ENCODE measurements at regions not wholly inside any gene's neighbourhood (a gene's known extent, or its start where the extent isn't known, plus 50 kb on each side); places are given as distances from the start of the nearest gene placed in this dataset.

DNA sequence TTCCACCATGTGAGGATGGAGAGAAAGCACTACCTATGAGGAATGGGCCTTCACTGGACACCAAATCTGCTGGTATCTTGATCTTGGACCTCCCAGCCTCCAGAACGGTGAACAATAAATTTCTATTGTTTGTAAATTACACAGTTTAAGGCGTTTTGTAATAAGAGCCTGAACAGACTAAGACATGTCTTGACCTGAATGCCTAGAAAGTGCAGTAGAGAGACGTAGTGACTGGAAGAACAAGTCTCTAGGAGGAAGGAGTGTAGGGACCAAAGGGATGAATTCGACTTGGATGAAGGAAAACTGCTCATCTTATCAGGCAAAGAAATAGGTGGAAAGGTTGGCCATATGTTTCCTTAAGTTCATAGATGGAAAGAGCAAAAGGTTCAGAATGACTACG is 309.8 kb upstream of the RGMB start:
- no peaks in the 10 kb centered on the region for H3K4me1 Mint-ChIP-seq (ENCODE audit: low read depth in 2 of 2)
- no peaks in the 10 kb centered on the region for H3K27me3 Mint-ChIP-seq
- no peak overlapping the region for H3K4me3 Mint-ChIP-seq
- H3K9me3 Mint-ChIP-seq = peaks cover 7 to 8% of the 10 kb centered on the region in 2 donors
- H3K27ac Mint-ChIP-seq = no peak overlapping the region
- no peaks in the 10 kb centered on the region for H3K36me3 Mint-ChIP-seq (ENCODE audit: insufficient read depth)
- no peak for DNase-seq
- no peak for ATAC-seq (replicated peaks)

DNA sequence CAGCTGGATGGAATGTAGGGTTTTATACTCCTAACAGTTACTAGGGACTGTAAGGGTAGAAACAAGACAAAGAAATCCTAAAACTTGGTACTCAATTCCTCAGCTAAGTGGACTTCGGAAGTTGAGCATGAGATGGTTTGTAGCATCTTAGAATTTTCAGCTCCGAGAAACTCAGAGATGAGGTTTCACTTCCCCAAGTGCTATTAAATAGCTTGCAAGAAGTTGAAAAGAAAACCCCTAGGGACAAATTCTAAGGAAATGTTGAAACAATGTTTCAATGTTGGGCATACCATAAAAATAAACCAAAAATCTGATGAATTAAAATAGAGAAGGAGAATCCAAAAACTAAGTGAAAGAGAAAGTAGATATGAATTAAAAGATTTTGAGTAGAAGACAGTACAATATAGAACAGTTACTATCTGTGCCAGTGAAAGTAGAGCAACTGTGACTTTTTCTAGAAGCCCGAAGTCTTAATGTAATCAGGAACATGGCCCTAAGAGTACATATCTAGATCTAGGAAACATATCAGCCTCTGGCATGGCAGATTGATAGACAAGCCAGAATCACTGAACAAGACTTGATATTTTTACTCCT is 308.6 kb upstream of the RGMB start:
- H3K27ac Mint-ChIP-seq = no peak overlapping the region
- ATAC-seq (replicated peaks) = no peak
- H3K36me3 Mint-ChIP-seq (ENCODE audit: insufficient read depth) = no peaks in the 10 kb centered on the region
- no peaks in the 10 kb centered on the region for H3K27me3 Mint-ChIP-seq
- no peak for DNase-seq
- peaks cover 7 to 8% of the 10 kb centered on the region in 2 donors for H3K9me3 Mint-ChIP-seq
- H3K4me1 Mint-ChIP-seq (ENCODE audit: low read depth in 2 of 2) = no peaks in the 10 kb centered on the region
- H3K4me3 Mint-ChIP-seq = no peak overlapping the region

DNA sequence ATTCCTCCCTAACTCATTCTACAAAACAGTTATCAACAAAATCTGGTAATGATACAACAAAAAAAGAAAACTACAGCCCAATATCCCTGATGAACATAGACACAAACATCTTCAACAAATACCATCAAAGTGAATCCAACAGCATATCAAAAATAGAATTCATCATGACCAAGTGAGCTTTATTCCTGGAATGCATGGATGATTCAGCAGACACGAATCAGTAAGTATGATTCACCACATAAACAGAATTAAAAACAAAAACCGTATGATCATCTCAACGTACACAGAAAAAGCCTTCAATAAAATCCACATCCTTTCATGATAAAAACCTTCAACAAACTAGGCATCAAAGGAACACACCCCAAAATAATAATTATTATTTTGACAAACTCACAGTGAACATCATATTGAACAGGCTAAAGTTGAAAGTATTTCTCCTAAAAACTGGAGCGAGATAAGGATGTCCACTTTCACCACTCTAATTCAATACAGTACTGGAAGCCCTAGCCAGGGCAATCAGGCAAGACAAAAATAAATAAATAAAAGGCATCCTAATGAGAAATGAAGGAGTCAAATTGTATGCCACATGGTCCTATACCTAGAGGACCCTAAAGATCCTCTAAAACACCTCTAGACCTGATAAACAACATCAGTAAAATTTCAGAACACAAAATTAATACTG is 305.1 kb upstream of the RGMB start:
- no peak for DNase-seq
- H3K36me3 Mint-ChIP-seq (ENCODE audit: insufficient read depth) = no peaks in the 10 kb centered on the region
- no peak overlapping the region for H3K27ac Mint-ChIP-seq
- peaks cover 7 to 8% of the 10 kb centered on the region in 2 donors for H3K9me3 Mint-ChIP-seq
- no peak for ATAC-seq (replicated peaks)
- H3K4me3 Mint-ChIP-seq = no peak overlapping the region
- no peaks in the 10 kb centered on the region for H3K27me3 Mint-ChIP-seq
- no peaks in the 10 kb centered on the region for H3K4me1 Mint-ChIP-seq (ENCODE audit: low read depth in 2 of 2)

DNA sequence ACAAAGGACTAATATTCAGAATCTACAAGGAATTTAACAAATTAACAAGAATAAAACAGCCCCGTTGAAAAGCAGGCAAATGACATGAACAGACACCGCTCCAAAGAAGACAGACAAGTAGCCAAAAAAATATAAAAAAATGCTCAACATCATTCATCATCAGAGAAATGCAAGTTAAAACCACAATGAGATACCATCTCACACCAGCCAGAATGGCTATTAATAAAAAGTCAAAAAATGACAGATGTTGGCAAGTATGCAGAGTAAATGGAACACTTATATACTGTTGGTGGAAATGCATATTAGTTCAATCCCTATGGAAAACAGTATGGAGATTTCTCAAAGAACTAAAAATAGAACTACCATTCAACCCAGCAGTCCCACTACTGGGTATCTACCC is 302.7 kb upstream of the RGMB start:
- Mint-ChIP-seq H3K4me3 (no peak overlapping the region), H3K27me3 (no peaks in the 10 kb centered on the region), H3K36me3 (ENCODE audit: insufficient read depth) (no peaks in the 10 kb centered on the region), H3K27ac (no peak overlapping the region), H3K9me3 (peaks cover 0 to 3% of the 10 kb centered on the region in 2 donors), H3K4me1 (ENCODE audit: low read depth in 2 of 2) (no peaks in the 10 kb centered on the region)
- no peak for DNase-seq
- no peak for ATAC-seq (replicated peaks)

DNA sequence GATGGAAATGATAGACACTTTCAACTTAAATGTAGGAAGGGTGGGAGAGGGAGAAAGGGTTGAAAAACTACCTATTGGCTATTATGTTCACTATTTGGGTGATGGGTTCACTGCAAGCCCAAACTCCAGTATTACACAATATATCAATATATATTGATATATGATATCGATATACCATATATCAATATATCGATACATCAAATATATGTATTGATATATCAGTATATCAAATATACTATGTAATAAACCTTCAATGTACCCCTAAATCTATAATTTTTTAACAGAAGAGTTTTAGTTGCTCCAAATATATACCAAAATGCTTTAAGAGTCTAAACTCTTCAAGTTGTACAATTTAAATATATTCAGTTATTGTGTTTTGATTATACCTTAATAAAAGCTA is 302.0 kb upstream of the RGMB start:
- Mint-ChIP-seq H3K36me3 (ENCODE audit: insufficient read depth) (no peaks in the 10 kb centered on the region), H3K27ac (no peak overlapping the region), H3K27me3 (no peaks in the 10 kb centered on the region), H3K9me3 (peaks cover 0 to 3% of the 10 kb centered on the region in 2 donors), H3K4me1 (ENCODE audit: low read depth in 2 of 2) (no peaks in the 10 kb centered on the region), H3K4me3 (no peak overlapping the region)
- DNase-seq (no peak), ATAC-seq (replicated peaks) (no peak)

DNA sequence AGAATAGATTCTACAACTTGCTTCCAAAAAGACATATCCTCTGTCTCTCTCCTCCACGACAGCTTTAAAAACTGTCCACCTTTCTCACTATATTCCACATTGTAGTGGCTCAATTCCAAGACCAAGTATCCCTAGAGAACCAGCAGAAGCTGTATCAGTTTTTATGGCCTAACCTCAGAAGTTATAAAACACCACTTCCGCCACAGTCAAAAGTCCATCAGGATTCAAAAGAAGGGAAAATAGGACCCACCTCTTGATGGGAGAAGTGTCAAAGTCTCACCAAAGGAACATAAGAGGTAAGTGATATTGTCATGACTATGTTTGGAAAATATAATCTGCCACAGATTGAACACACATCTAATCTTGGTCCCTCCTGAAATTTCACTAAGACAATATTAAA is 299.2 kb upstream of the RGMB start:
- H3K27ac Mint-ChIP-seq = no peak overlapping the region
- peaks cover 0 to 5% of the 10 kb centered on the region in 2 donors for H3K9me3 Mint-ChIP-seq
- ATAC-seq (replicated peaks) (no peak), DNase-seq (no peak)
- no peaks in the 10 kb centered on the region for H3K36me3 Mint-ChIP-seq (ENCODE audit: insufficient read depth)
- H3K4me1 Mint-ChIP-seq (ENCODE audit: low read depth in 2 of 2) = no peaks in the 10 kb centered on the region
- H3K4me3 Mint-ChIP-seq = no peak overlapping the region
- H3K27me3 Mint-ChIP-seq = no peaks in the 10 kb centered on the region

DNA sequence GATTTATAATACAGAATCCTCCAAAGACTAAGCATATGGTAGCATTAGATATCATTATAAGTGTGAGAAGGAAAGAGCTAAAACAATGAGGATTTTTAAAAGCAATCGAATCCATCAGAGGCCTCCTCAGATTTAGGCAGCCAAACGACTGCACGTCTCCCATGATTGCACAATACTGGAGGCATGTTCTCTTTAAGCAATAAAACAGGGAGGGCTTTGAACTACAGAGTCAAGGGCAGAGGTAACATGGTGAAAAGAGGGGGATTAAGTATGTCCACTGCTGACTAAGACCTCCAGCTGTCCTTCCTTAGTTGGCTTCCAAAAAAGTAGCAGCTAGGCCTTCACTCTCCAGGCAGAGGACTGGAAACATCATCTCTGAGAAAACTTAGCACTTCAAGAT is 298.7 kb upstream of the RGMB start:
- Mint-ChIP-seq H3K27ac (no peak overlapping the region), H3K4me3 (no peak overlapping the region), H3K36me3 (ENCODE audit: insufficient read depth) (no peaks in the 10 kb centered on the region), H3K4me1 (ENCODE audit: low read depth in 2 of 2) (no peaks in the 10 kb centered on the region), H3K9me3 (peaks cover 0 to 5% of the 10 kb centered on the region in 2 donors), H3K27me3 (no peaks in the 10 kb centered on the region)
- ATAC-seq (replicated peaks) (no peak), DNase-seq (no peak)

DNA sequence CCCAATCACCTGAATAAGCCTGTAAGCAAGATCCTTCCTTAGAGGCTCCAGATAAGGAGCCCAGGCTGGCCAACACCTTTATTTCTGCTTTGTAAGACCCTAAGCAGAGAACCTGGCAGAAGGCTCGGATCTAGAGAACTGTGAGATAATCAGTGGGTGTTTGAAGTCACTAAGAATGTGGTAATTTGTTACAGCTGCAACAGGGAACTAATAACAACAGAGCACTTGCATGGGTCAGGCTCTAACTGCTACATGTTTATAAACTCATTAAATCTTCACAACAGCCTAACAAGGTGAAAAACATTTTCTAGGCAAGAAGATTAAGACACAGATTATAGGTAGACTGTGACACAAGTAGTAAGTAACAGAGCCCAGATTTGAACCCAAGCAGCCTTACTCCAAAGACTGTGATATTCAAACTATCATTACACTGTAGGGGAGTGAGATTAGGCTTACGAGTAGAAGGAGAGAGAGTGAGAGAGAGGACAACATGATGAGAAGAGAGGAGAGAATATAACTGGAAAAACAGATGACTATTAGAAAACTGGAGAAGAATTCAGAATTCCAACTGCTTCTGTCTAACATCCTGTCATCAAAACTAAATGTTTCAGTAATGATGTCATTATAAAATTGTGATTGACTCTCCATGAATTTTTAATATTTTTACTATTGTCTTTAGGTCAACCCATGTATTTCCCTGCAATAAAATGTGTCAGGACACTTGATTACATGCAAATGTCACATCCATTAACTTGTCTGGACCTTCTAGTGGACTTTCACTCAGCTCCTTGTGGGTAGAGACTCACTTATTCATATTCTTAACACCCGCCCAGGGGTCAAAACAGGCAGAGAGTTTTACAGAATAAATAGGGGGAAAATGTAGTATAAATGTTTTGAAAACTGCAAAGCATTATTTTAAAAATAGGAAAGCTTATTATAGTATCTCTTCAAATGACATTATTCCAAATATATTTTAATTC is 290.9 kb upstream of the RGMB start:
- Mint-ChIP-seq H3K4me1 (ENCODE audit: low read depth in 2 of 2) (no peaks in the 10 kb centered on the region), H3K9me3 (peaks cover 0 to 4% of the 10 kb centered on the region in 2 donors), H3K36me3 (ENCODE audit: insufficient read depth) (peaks cover 2% of the 10 kb centered on the region), H3K4me3 (no peak overlapping the region), H3K27me3 (no peaks in the 10 kb centered on the region), H3K27ac (no peak overlapping the region)
- DNase-seq (no peak), ATAC-seq (replicated peaks) (no peak)

DNA sequence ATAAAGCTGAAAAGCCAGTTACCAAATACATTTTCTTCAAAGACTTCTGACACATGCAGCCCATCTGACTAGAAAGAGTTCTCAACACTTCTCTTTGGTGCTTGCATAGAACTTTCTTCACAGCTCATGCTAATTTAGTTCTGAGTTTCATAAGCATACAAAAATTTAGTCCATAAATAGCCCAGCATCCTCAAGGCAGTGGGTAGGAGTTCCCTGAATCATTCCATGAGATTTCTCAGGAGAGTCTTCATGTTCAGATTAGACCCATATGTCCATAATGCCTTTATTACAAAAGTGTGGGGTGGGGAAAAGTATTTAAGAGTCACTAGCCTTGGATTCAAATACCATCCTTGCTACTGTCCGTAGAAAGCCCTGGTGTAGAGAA is 290.2 kb upstream of the RGMB start:
- peaks cover 0 to 4% of the 10 kb centered on the region in 2 donors for H3K9me3 Mint-ChIP-seq
- no peak overlapping the region for H3K27ac Mint-ChIP-seq
- H3K4me1 Mint-ChIP-seq (ENCODE audit: low read depth in 2 of 2) = no peaks in the 10 kb centered on the region
- H3K36me3 Mint-ChIP-seq (ENCODE audit: insufficient read depth) = peaks cover 6% of the 10 kb centered on the region
- no peaks in the 10 kb centered on the region for H3K27me3 Mint-ChIP-seq
- no peak for DNase-seq
- no peak overlapping the region for H3K4me3 Mint-ChIP-seq
- no peak for ATAC-seq (replicated peaks)

DNA sequence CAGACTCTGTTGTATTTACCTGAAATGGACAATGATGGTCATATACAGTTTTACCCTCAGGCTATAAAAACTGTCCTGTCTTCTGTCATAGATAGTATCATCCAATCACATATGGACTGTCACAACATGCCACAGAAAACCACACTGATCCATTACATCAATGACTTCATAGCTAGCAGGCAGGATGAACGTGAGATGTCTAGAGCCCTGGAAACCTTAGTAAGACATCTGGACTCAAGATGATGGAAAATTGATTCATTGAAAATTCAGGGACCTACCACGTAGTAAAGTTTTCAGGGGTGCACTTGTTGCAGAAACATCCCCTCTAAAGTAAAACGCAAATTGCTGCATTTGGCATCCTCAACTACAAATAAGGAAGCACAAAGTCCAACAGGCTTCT is 284.4 kb upstream of the RGMB start:
- Mint-ChIP-seq H3K9me3 (peaks cover 8 to 26% of the 10 kb centered on the region in 2 donors), H3K4me1 (ENCODE audit: low read depth in 2 of 2) (no peaks in the 10 kb centered on the region), H3K27me3 (no peaks in the 10 kb centered on the region), H3K4me3 (no peak overlapping the region), H3K36me3 (ENCODE audit: insufficient read depth) (peaks cover 6% of the 10 kb centered on the region), H3K27ac (no peak overlapping the region)
- DNase-seq (no peak), ATAC-seq (replicated peaks) (no peak)

DNA sequence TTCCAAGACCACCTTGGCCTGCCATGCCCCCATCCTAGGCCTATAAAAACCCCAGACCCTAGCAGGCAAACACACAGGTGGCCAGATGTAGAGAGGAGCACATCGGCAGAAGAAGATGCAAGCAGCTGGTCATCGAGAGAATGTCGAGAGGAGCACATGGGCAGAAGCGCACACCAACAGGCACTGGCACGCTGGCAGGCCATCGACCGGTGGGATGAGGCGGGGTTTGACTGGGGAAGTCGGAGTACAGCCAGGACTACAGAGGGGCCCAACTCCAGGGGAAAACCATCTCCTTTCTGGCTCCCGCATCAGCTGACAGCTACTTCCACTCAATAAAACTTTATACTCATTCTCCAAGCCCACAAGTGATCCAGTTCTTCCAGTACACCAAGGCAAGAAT is 283.1 kb upstream of the RGMB start:
- H3K36me3 Mint-ChIP-seq (ENCODE audit: insufficient read depth) = peaks cover 8% of the 10 kb centered on the region
- H3K9me3 Mint-ChIP-seq = peaks cover 9 to 37% of the 10 kb centered on the region in 2 donors
- no peak overlapping the region for H3K27ac Mint-ChIP-seq
- DNase-seq (no peak), ATAC-seq (replicated peaks) (no peak)
- no peak overlapping the region for H3K4me3 Mint-ChIP-seq
- H3K4me1 Mint-ChIP-seq (ENCODE audit: low read depth in 2 of 2) = no peaks in the 10 kb centered on the region
- no peaks in the 10 kb centered on the region for H3K27me3 Mint-ChIP-seq

DNA sequence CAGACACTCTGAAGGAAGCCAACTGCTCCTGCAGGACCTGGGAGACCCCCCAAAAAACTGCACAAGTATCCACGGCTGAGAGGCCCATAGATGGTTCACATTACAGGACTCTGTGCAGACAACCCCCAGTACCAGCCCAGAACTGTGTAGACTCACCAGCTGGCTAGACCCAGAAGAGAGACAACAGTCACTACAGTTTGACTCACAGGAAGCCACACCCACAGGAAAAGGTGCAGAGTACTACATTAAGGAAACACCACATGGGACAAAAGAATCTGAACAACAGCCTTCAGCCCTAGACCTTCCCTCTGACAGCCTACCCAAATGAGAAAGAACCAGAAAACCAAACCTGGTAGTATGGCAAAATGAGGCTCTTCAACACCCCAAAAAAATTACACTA is 281.2 kb upstream of the RGMB start:
- ATAC-seq (replicated peaks) (no peak), DNase-seq (no peak)
- peaks cover 8% of the 10 kb centered on the region for H3K36me3 Mint-ChIP-seq (ENCODE audit: insufficient read depth)
- H3K27ac Mint-ChIP-seq = no peak overlapping the region
- H3K4me3 Mint-ChIP-seq = no peak overlapping the region
- no peaks in the 10 kb centered on the region for H3K27me3 Mint-ChIP-seq
- H3K9me3 Mint-ChIP-seq = peaks cover 9 to 37% of the 10 kb centered on the region in 2 donors
- H3K4me1 Mint-ChIP-seq (ENCODE audit: low read depth in 2 of 2) = no peaks in the 10 kb centered on the region

DNA sequence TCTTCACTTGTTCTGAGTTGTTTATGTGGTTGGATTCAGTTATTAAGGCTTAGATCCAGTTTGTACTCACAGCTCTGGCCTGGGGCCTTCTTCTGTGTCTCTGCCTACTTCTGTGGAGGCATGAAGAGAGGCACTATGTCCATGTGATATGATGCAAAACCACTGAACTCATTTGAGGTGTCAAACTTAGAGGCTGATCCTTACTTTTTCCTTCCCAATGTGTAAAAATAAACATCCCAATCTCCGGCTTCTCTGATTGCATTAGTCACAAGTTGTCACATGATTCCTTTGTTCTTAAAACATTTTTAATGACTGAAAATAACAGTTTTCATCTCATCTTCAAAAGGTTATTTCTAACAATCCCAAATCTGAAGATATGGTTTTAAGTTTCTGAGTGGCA is 276.0 kb upstream of the RGMB start:
- H3K36me3 Mint-ChIP-seq (ENCODE audit: insufficient read depth) = peaks cover 2% of the 10 kb centered on the region
- H3K27me3 Mint-ChIP-seq = no peaks in the 10 kb centered on the region
- peaks cover 5 to 16% of the 10 kb centered on the region in 2 donors for H3K9me3 Mint-ChIP-seq
- no peaks in the 10 kb centered on the region for H3K4me1 Mint-ChIP-seq (ENCODE audit: low read depth in 2 of 2)
- no peak overlapping the region for H3K4me3 Mint-ChIP-seq
- no peak overlapping the region for H3K27ac Mint-ChIP-seq
- DNase-seq (no peak), ATAC-seq (replicated peaks) (no peak)

DNA sequence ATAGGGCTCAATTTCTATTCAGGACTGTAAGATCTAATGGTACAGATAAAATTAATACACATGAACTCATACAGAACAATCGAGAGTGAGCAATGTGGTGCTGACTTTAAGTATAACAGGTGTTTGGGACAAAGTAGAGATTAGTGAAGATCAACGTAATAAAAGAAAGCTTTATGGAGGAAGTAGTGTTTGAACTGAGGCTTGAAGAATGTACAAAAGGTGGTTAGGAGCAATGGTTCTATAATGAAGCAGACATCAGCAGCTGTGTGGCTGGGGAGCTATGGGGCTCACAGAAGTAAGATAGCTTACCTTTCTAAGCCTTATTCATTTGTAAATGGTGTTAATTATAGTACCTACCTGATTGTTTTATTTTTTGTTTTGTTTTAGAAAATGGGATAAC is 275.4 kb upstream of the RGMB start:
- H3K27me3 Mint-ChIP-seq = no peaks in the 10 kb centered on the region
- H3K9me3 Mint-ChIP-seq = peaks cover 3 to 16% of the 10 kb centered on the region in 2 donors
- H3K4me1 Mint-ChIP-seq (ENCODE audit: low read depth in 2 of 2) = no peaks in the 10 kb centered on the region
- H3K36me3 Mint-ChIP-seq (ENCODE audit: insufficient read depth) = peaks cover 2% of the 10 kb centered on the region
- DNase-seq (no peak), ATAC-seq (replicated peaks) (no peak)
- H3K4me3 Mint-ChIP-seq = no peak overlapping the region
- H3K27ac Mint-ChIP-seq = no peak overlapping the region

Data from effector memory CD8-positive, alpha-beta T cell (primary cell).